HG03025 (cell line): ENCODE measurements at regions not wholly inside any gene's neighbourhood (a gene's known extent, or its start where the extent isn't known, plus 50 kb on each side); places are given as distances from the start of the nearest gene placed in this dataset.
"Not testable (repeated sequence)": the region's sequence is repeated elsewhere in the genome, so short reads cannot be mapped to it uniquely, and the experiment has no call there.

Experiments used
- ATAC-seq: cut with Tn5 transposase; IDR thresholded peaks from one replicate; pipeline ENCODE4 v1.9.1; 2021; ENCODE audit warnings: mild to moderate bottlenecking, moderate library complexity; ENCODE audit not compliant: unreplicated experiment, low FRiP score

GRCh38 chr6:66179361-66179760, 472.3 kb upstream of the EYS start:
- no peak for ATAC-seq

GRCh38 chr6:66173587-66173986, 466.6 kb upstream of the EYS start:
- no peak for ATAC-seq

- not testable (repeated sequence) for ATAC-seq
Observed at GRCh38 chr6:66166713-66167112, 459.7 kb upstream of the EYS start.

GRCh38 chr6:66161546-66162108, 454.6 kb upstream of the EYS start:
- no peak for ATAC-seq

- ATAC-seq, result no peak
Observed at GRCh38 chr6:66159937-66160336, 452.9 kb upstream of the EYS start.

GRCh38 chr6:66153247-66153646, 446.2 kb upstream of the EYS start:
- no peak for ATAC-seq

- ATAC-seq, result no peak
Observed at GRCh38 chr6:66149132-66149531, 442.1 kb upstream of the EYS start.

GRCh38 chr6:66145867-66146266, 438.8 kb upstream of the EYS start:
- no peak for ATAC-seq

GRCh38 chr6:66134021-66134420, 427.0 kb upstream of the EYS start:
- ATAC-seq, result no peak

GRCh38 chr6:66128656-66129055, 421.6 kb upstream of the EYS start:
- ATAC-seq, result no peak

GRCh38 chr6:66128243-66128642, 421.2 kb upstream of the EYS start:
- no peak for ATAC-seq

- no peak for ATAC-seq
Observed at GRCh38 chr6:66127061-66127460, 420.0 kb upstream of the EYS start.

GRCh38 chr6:66126358-66126757, 419.3 kb upstream of the EYS start:
- no peak for ATAC-seq

- no peak for ATAC-seq
Observed at GRCh38 chr6:66103954-66104353, 396.9 kb upstream of the EYS start.

GRCh38 chr6:66103354-66103753, 396.3 kb upstream of the EYS start:
- no peak for ATAC-seq

- ATAC-seq, result no peak
Observed at GRCh38 chr6:66096679-66097078, 389.7 kb upstream of the EYS start.

GRCh38 chr6:66094615-66095014, 387.6 kb upstream of the EYS start:
- no peak for ATAC-seq

- ATAC-seq, result not testable (repeated sequence)
Observed at GRCh38 chr6:66092306-66092705, 385.3 kb upstream of the EYS start.

- ATAC-seq, result no peak
Observed at GRCh38 chr6:66086532-66086931, 379.5 kb upstream of the EYS start.

- no peak for ATAC-seq
Observed at GRCh38 chr6:66082914-66083313, 375.9 kb upstream of the EYS start.

- no peak for ATAC-seq
Observed at GRCh38 chr6:66068907-66069306, 361.9 kb upstream of the EYS start.

- no peak for ATAC-seq
Observed at GRCh38 chr6:66068033-66068432, 361.0 kb upstream of the EYS start.

GRCh38 chr6:66065313-66065712, 358.3 kb upstream of the EYS start:
- ATAC-seq, result no peak
